HG03159 (cell line): ENCODE measurements at regions not wholly inside any gene's neighbourhood (a gene's known extent, or its start where the extent isn't known, plus 50 kb on each side); places are given as distances from the start of the nearest gene placed in this dataset.

Experiments used
- ATAC-seq: cut with Tn5 transposase; IDR thresholded peaks from one replicate; pipeline ENCODE4 v1.9.1; 2021; ENCODE audit warnings: mild to moderate bottlenecking, moderate library complexity; ENCODE audit not compliant: unreplicated experiment

DNA sequence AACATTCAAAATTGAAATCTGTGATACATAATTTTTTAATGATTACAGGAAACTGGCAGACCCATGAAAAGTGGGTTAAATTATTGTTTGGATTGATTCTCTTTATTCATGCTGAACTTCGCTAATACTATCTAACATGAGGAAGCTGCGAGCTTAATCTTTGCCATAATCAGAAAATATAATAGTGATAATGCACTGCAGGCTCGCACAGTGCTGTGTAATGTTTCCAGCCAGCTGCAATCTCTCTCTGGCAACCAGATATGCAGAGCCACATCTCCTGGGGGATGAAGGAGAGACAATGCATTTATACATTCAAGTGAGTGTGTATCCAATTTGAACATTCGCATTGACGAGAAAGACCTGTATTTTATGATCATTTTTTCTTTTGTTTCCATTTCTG lies 669.7 kb upstream of the RGMB start:
- ATAC-seq = no peak

DNA sequence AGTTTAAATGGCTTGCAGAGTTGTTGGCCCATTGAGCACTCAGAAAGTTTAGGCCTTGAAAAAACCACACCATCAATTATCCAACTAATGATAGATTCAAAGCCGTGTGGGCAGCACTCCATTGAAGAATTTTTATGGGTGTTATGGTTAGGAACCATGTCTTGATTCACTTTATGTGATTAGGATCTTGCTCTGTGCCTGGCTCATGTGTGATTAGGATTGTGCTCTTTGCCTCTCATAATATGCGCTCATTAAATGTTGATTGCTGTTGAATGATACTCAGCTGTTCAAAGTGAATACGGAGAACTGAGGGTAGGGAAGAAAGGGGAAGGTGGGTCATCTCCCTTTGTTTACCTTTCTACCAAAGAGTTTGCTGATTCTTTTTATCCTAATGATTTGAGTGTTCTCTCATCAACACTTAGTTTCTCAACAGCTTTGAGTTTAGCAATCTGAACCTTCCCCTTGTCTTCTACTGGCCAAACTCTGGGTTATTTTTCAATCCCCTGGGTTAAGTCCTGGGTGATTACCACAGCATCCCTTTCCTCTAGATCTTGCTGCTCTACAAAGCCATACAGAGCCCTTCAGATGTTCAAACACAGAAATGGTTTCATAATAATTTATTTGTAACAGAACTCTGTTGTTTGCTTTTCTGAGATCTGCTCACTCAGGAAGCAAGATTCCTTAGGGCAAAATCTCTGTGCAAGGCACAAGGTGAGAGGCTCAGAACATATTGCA lies 668.8 kb upstream of the RGMB start:
- ATAC-seq = no peak

DNA sequence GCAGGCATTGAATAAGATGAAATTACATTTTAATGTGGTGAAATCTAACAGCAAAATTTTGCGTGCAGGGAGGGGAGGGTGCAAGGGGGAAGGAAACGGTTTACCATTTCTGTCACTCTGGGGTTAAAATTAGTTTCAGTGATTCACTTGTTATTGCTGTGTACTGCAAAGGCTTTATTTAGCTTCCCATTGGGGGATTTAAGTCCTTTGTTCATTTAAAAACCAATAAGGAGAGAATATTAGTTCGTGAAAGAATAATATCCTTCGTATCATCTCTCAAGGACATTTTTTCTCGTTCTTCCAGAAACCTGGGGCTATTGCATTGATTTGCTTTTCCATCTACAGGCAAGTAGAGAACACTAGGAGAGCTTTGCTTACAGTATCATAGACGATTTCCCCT lies 667.8 kb upstream of the RGMB start:
- ATAC-seq = no peak

DNA sequence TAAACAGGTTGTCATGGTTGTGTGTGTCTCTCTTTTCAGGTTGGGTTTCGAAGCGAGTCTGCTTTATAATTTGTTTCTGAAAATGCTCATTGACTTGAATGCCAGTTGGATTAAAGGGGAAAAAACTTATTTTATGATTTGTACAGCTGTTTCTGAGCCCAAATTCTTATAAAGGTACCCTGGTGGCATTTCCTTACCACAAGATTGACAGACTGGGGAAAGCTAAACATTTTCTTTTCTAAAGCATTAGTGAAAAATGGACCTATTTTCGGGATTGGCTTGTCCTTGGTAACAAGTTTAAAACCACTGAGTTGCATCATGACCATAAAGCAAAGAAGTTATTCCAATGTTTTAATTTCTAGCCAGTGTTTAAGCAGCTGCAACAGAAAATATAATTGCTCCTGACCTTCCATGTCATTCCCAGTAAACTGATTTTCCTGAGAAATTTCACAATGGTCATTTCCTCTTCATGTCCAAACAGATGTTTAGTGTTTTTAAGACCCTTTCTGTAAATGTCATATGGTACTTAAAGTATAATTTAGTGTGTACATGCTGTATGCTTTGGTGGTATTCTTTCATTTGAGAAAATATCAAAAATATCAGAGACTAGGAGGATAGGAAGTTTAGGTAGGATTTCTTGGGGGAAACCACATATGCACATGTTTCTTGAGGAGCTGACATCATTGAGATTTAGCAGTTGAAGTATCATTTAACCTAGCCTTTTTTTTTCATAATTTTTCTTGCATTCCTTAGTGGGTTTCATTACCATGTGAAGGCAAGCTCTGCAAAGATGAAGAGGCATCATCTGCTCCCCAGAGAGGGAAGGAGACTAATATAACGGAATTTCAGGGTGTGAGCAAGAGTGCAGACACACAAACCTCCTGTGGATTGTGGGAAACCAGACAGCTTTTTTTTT lies 667.1 kb upstream of the RGMB start:
- ATAC-seq = no peak

DNA sequence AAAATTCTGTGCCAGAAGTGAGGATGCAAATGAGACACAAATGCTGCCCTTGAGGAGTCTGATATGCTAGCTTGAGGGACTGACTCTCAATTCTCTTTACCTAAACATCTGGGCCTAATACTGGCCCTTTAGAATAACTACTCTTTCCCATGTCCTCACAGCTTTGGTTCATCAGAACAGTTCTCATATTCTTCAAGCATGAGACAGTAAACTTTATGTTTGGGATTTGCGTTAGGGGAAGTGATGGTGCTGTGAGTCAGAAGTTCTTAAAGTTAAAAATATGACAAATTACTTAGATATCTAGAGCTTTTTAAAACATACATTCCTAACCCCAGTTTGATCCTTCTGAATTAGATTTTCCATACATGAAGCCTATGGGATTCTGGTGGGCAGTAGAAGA lies 665.0 kb upstream of the RGMB start:
- ATAC-seq = no peak

GRCh38 chr5:98109561-98110006 lies 663.9 kb upstream of the RGMB start:
- no peak for ATAC-seq

DNA sequence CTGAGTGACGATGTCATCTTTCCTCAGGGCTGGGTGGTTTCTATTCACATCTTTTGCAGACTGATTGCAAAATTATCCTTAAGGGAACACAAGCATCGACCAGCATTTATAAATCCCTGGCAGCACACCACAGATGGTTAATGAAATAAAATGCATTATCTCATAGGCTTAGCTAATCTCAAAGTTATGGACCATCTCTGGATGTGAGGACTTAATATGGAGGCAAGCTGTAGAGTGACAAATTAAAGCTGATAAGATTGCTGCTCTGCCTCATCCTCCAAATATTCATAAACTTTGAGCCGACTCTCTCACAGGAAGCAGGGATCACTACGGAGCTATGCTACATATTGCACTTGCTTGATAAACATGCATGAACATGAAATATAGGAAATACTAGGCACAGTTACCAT lies 663.2 kb upstream of the RGMB start:
- ATAC-seq = no peak

GRCh38 chr5:98110791-98111190 lies 662.7 kb upstream of the RGMB start:
- no peak for ATAC-seq

GRCh38 chr5:98111686-98112085 lies 661.8 kb upstream of the RGMB start:
- no peak for ATAC-seq

DNA sequence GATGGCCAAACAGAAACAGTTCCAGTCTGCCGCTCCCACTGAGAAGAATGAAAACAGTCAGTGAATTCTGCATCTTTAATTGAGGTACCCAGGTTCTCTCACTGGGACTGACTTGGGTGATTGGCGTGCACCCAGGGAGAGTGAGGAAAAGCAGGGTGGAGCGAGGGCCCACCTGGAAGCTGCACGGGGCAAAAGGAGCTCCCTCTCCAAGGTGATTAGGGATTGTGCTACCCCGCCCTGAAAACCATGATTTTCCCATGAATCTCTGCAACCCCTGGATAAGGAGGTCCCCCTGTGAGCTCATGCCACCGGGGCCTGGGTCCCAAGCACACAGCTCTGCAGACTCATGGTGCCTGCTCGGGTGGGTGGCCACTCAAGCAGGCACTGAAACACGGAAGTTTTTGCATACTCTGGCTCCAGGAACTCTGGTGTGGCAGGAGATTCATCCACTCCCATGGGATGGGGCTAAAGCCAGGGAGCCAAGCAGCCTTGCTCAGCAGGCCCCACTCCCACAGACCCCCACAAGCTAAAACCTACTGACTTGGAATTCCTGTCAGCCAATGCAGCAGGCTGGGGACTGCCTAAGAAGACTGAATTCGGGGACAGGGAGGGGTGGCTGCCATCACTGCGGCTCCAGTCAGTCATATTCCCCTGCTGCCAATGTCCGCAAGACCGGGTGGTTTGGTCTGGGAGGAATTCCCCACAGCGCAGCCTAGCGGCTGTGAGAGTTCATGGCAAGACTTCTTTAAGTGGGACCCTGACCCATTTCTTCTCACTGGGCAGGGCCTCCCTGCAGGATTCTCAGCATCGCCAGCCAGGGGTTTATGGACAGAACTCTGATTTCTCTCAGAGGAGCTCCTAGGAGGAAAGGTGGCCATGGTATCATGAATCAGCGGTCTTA lies 652.2 kb upstream of the RGMB start:
- no peak for ATAC-seq

- ATAC-seq = no peak
Measured at GRCh38 chr5:98128271-98128670, 645.2 kb upstream of the RGMB start.

- ATAC-seq = no peak
Measured at GRCh38 chr5:98128846-98129245, 644.6 kb upstream of the RGMB start.

- no peak for ATAC-seq
Measured at GRCh38 chr5:98130261-98131035, 643.0 kb upstream of the RGMB start.

GRCh38 chr5:98144116-98144515 lies 629.3 kb upstream of the RGMB start:
- ATAC-seq = no peak

DNA sequence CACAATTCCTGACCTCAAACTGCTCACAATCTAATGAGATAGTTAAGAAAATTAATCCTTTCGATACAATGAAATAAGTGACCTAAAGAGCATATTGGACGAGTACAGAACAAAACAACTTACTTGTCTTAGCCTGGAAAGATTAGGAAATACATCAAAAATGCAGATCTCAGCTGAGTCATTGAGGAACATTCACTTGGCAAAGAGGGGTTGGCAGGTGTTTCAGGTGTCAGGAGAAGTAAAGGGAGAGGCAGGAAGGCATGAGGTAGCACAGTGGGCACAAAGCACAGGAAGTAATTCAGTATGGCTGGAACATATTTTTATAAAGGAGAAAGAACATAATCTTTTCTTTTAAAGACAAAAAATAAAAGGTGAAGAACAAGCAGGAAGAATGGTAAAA lies 628.8 kb upstream of the RGMB start:
- ATAC-seq = no peak

DNA sequence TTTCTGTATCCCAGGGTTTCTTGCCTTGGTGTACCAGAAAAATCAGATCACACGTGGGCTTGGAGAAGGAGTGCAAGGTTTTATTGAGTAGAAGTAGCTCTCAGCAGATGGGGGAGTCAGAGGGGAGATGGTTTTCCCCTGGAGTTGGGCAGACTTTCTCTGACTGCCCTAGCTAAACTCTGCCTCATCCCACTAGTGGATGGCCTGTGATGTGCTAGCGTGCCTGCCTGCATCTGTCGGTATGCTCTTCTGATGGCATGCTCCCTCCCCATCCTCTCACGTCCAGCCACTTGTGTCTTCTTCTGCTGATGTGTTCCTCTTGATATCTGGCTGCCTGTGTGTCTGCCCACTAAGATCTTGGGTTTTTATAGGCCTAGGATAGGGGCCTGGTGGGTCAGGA lies 616.1 kb upstream of the RGMB start:
- no peak for ATAC-seq

- no peak for ATAC-seq
Measured at GRCh38 chr5:98158440-98158839, 615.0 kb upstream of the RGMB start.

GRCh38 chr5:98163796-98164493 lies 609.5 kb upstream of the RGMB start:
- ATAC-seq = no peak

GRCh38 chr5:98168871-98169270 lies 604.6 kb upstream of the RGMB start:
- ATAC-seq = no peak

DNA sequence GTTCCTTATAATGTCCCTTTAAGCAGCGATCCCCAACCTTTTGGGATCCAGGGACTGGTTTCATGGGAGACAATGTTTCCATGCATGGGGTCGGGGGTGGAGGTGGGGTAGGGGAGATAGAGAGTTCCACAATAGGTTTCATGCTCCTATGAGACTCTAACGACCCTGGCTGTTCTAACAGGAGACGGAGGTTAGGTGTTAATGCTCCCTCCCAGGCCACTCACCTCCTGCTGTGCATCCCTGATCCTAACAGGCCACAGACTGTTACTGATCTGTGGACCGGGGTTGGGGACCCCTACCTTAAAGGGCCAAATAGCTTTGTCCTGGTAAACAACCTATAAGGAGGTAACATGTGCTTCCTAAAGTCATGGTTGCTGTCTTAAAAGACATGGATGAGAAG lies 602.5 kb upstream of the RGMB start:
- no peak for ATAC-seq
